Astrocyte of the cerebellum (primary cell): ENCODE measurements at regions not wholly inside any gene's neighbourhood (a gene's known extent, or its start where the extent isn't known, plus 50 kb on each side); places are given as distances from the start of the nearest gene placed in this dataset.
A peak's percentile ranks its signal among the peaks of the same experiment; 100 is the strongest.

Experiments
- DNase-seq: peaks from one replicate; pipeline ENCODE4 v3.0.0-alpha.2; 2011; ENCODE audit warnings: low read depth
- H3K4me3 ChIP-seq: 2 replicates; pipeline ENCODE4 v1.5.1; 2011; ENCODE audit warnings: mild to moderate bottlenecking, low read depth, low read length, moderate library complexity
- CTCF ChIP-seq: IDR thresholded peaks from 2 replicates; pipeline ENCODE4 v1.5.1; 2012; ENCODE audit warnings: low read length, low read depth, moderate library complexity, mild to moderate bottlenecking; ENCODE audit errors: missing control alignments
- in situ Hi-C: cut with HindIII; loops from 2 replicates; pipeline ENCODE4 v1.10.0; 2017; ENCODE audit warnings: low sequenced_read_pairs

DNA sequence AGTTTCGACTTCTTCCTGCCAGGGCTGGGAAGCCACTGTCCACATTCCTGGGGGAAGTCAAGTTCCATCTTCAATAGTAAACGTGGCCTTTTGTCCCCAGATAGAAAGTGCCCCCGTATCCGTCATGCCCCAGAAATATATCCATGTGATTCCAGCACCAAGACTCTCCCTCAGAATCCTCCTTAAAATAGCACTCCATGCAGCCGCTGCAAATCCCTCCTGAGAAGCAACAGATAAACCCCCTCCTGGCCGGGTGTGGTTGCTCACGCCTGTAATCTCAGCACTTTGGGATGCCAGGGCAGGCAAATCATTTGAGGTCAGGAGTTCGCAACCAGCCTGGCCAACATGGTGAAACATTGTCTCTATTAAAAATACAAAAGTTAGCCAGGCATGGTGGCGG, 126.1 kb downstream of the OLFM1 start:
- DNase-seq = no peak
- no peak overlapping the region for H3K4me3 ChIP-seq
- no peak for TF ChIP-seq CTCF
- in situ Hi-C loops = no loop called here

GRCh38 chr9:135214054-135214640, 126.7 kb downstream of the OLFM1 start:
- H3K4me3 ChIP-seq = no peak overlapping the region
- in situ Hi-C loops = no loop called here
- DNase-seq = no peak
- no peak for TF ChIP-seq CTCF

DNA sequence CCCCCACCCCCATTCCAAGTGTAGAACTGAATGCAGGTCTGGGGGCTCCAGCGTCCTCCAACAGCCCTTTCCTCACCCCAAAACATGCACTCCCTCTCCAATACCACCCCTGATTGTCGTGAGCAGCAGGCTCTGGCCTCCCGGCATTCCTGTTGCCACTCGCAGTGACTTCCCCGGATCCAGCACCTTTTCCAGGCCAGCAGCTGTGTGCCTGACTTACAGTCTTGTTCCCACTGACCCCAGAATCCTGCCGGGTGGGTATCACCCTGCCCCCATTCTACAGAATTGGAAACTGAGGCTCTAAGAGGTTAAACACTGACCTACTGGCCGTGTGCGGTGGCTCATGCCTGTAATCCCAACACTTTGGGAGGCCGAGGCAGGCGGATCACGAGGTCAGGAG, 127.2 kb downstream of the OLFM1 start:
- no peak for TF ChIP-seq CTCF
- no peak for DNase-seq
- in situ Hi-C loops = no loop called here
- no peak overlapping the region for H3K4me3 ChIP-seq

- in situ Hi-C loops = no loop called here
- peak; percentile 3 for DNase-seq
- TF ChIP-seq CTCF = no peak
- H3K4me3 ChIP-seq = no peak overlapping the region
These were observed 128.2 kb downstream of the OLFM1 start for GRCh38 chr9:135215571-135216161.

- no peak for TF ChIP-seq CTCF
- no peak overlapping the region for H3K4me3 ChIP-seq
- DNase-seq = no peak
- in situ Hi-C loops = no loop called here
These were observed 128.8 kb downstream of the OLFM1 start for GRCh38 chr9:135216236-135216635.

- no peak for TF ChIP-seq CTCF
- H3K4me3 ChIP-seq = no peak overlapping the region
- DNase-seq = no peak
- in situ Hi-C loops = no loop called here
These were observed 129.4 kb downstream of the OLFM1 start for GRCh38 chr9:135216791-135217441.
